A673 (cell line): ENCODE measurements at regions not wholly inside any gene's neighbourhood (a gene's known extent, or its start where the extent isn't known, plus 50 kb on each side); places are given as distances from the start of the nearest gene placed in this dataset.

ENCODE experiments used
- BruUV-seq: library from RNA; stranded (reverse); fragments of 400-500 nt; replicated peaks from 2 replicates; lab custom pipeline; 2021; lab: Mats Ljungman, UMichigan
- CTCF ChIA-PET: fragments of 300-600 bp; sonication (Branson Sonifier 250); formaldehyde crosslinking; loops from one replicate; lab custom pipeline; 2022; ENCODE audit warnings: antibody characterized with exemption; lab: Charles Lee
- POLR2A ChIA-PET: fragments of 300-600 bp; sonication (Branson Sonifier 250); formaldehyde crosslinking; loops from one replicate; lab custom pipeline; 2022; ENCODE audit warnings: antibody characterized with exemption; ENCODE audit not compliant: low non-redundant PET; lab: Charles Lee
- DNase-seq: peaks from one replicate; pipeline ENCODE4 v3.0.0-alpha.2; 2015; ENCODE audit warnings: low spot score
- H3K27ac ChIP-seq: fragments of 200-600 bp; sonication (generic); 2 replicates; pipeline ENCODE4 v1.5.1; 2016; ENCODE audit warnings: mixed run types, low read depth, mild to moderate bottlenecking, mixed read lengths, antibody characterized with exemption, low read length; ENCODE audit not compliant: poor library complexity, severe bottlenecking
- H3K27me3 ChIP-seq: fragments of 200-600 bp; sonication (generic); replicated peaks from 2 replicates; pipeline ENCODE4 v1.6.1; 2017; ENCODE audit warnings: mixed run types, low read depth, mild to moderate bottlenecking, mixed read lengths, antibody characterized with exemption, low read length; ENCODE audit not compliant: insufficient read depth, poor library complexity
- H3K36me3 ChIP-seq: fragments of 200-600 bp; sonication (generic); 2 replicates; pipeline ENCODE4 v1.6.1; 2016; ENCODE audit warnings: mixed run types, mild to moderate bottlenecking, mixed read lengths, antibody characterized with exemption, low read length; ENCODE audit not compliant: insufficient read depth, poor library complexity, severe bottlenecking
- H3K4me1 ChIP-seq: fragments of 200-600 bp; sonication (generic); 2 replicates; pipeline ENCODE4 v1.6.1; 2017; ENCODE audit warnings: mixed run types, mild to moderate bottlenecking, mixed read lengths, antibody characterized with exemption, low read length; ENCODE audit not compliant: insufficient read depth, poor library complexity, severe bottlenecking
- H3K4me3 ChIP-seq: fragments of 200-600 bp; sonication (generic); 2 replicates; pipeline ENCODE4 v1.5.1; 2016; ENCODE audit warnings: low read depth, mixed run types, mild to moderate bottlenecking, mixed read lengths, low read length; ENCODE audit not compliant: poor library complexity, severe bottlenecking
- H3K9me3 ChIP-seq: fragments of 200-600 bp; sonication (generic); 2 replicates; pipeline ENCODE4 v1.6.1; 2016; ENCODE audit warnings: mixed run types, low read depth, mild to moderate bottlenecking, mixed read lengths, antibody characterized with exemption, low read length; ENCODE audit not compliant: poor library complexity, severe bottlenecking
- EZH2 ChIP-seq: fragments of 200-600 bp; sonication (generic); IDR thresholded peaks from 2 replicates; pipeline ENCODE4 v1.6.1; 2017; ENCODE audit warnings: borderline replicate concordance, low read depth, mild to moderate bottlenecking, mixed read lengths, antibody characterized with exemption, low read length; ENCODE audit not compliant: poor library complexity, severe bottlenecking
- intact Hi-C: fragments of 100-400 bp; cut with micrococcal nuclease; formaldehyde crosslinking; loops from one replicate; pipeline ENCODE4 v1.10.0; 2022; ENCODE audit not compliant: unreplicated experiment
- TF ChIP-seq, protein P1 (sequence below): fragments of 300-800, 200-600 bp; sonication (generic); conservative IDR thresholded peaks from 2 replicates; pipeline ENCODE4 v1.5.1; 2017; ENCODE audit warnings: low read depth, mild to moderate bottlenecking, antibody characterized with exemption, low read length, moderate library complexity, mixed read lengths

DNA sequence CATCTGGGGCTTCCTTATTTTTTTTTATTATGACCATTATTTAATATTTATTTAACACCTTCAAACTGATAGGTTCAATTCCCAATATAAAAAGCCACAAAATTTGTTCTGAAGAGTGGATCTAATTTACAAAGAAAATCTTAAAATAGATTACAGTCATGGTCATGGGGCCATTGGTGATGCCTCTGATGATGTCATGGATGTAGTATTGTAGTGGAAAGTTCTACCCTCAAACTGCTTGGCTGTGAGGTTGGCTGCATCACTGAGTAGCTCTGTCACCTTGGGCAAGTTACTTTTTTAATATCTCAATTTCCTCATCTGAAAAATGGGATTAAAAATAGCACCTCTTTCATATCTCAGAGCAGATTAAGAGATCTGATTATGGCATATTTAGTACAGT lies 128.5 kb downstream of the DKK1 start:
- Histone ChIP-seq H3K9me3 (no peaks in the 10 kb centered on the region), H3K27me3 (no peaks in the 10 kb centered on the region), H3K36me3 (no peaks in the 10 kb centered on the region), H3K4me1 (no peaks in the 10 kb centered on the region), H3K4me3 (no peak overlapping the region), H3K27ac (no peak overlapping the region)
- BruUV-seq, result no TSS peak
- CTCF ChIA-PET, result no interaction called here
- DNase-seq, result no peak
- TF ChIP-seq, protein P1, sequence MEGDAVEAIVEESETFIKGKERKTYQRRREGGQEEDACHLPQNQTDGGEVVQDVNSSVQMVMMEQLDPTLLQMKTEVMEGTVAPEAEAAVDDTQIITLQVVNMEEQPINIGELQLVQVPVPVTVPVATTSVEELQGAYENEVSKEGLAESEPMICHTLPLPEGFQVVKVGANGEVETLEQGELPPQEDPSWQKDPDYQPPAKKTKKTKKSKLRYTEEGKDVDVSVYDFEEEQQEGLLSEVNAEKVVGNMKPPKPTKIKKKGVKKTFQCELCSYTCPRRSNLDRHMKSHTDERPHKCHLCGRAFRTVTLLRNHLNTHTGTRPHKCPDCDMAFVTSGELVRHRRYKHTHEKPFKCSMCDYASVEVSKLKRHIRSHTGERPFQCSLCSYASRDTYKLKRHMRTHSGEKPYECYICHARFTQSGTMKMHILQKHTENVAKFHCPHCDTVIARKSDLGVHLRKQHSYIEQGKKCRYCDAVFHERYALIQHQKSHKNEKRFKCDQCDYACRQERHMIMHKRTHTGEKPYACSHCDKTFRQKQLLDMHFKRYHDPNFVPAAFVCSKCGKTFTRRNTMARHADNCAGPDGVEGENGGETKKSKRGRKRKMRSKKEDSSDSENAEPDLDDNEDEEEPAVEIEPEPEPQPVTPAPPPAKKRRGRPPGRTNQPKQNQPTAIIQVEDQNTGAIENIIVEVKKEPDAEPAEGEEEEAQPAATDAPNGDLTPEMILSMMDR, result no peak
- no peak for TF ChIP-seq EZH2
- intact Hi-C loops, result no loop called here
- POLR2A ChIA-PET, result no interaction called here

DNA sequence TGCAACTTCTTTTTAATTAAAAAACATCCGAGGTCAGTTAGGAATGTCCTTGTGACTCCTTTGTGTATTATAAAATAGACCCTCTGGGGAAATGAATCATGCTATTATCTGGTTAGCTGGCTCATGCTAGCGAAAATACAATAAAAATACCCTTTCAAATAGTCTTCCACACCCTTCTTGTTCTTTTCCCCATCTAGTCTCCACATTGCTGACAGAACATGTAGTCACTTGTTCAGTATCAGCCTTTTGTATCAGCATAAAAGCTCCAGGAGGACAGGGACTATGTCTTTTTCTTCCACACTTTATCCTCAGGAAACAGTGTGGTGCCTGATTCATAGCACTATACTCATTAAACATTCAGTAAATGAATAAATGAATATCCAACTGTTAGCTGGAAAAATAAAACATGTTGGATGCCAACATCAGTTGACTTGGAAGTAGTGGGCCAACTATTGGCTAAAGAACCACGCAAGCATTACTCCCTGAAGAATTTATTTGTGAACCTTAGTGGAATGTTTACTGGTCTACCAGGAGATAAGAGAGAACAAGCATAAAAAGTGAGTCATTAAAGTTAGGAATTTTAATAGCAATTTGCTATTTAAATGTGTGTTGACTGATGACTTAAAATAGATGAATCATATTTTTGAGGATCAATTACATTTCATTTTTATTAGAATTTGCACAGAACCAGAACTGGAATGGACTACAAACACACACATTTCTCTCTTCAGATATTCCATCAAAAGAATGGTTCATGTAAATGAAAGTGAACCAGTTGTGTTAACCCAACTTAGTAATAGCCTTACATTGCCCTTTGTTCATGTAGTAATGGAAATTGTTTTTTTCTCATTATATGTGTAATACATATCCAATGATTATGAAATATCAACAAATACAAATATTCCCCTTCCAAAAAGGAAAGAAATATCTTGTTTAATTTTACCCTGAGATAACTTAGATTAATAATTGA lies 129.6 kb downstream of the DKK1 start:
- no peak for TF ChIP-seq EZH2
- TF ChIP-seq, protein P1, result no peak
- CTCF ChIA-PET, result no interaction called here
- BruUV-seq, result no TSS peak
- Histone ChIP-seq H3K4me1 (no peaks in the 10 kb centered on the region), H3K4me3 (no peak overlapping the region), H3K36me3 (no peaks in the 10 kb centered on the region), H3K27me3 (no peaks in the 10 kb centered on the region), H3K9me3 (no peaks in the 10 kb centered on the region), H3K27ac (no peak overlapping the region)
- intact Hi-C loops, result no loop called here
- POLR2A ChIA-PET, result no interaction called here
- DNase-seq, result peak; percentile 64

DNA sequence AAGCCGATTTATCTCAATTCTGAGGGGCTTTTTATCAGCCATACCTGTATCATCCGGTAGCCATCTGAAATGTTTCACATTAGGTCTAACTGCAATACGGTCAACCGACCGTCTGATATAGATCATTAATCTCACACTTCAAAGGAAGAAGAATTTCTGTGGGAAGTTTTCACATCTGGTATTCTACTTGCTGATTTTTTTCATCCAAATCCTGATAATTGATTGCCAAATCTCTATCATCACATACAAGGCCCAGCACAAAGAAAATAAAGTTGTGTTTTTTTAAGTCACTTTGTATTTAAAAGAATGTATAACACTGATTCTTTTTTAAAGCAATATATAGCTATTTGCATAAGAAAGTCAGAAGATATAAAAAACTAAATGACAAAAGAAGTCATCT lies 132.3 kb downstream of the DKK1 start:
- Histone ChIP-seq H3K4me3 (no peak overlapping the region), H3K27me3 (peaks cover 4% of the 10 kb centered on the region), H3K27ac (no peak overlapping the region), H3K4me1 (no peaks in the 10 kb centered on the region), H3K36me3 (no peaks in the 10 kb centered on the region), H3K9me3 (no peaks in the 10 kb centered on the region)
- no TSS peak for BruUV-seq
- TF ChIP-seq, protein P1, result no peak
- TF ChIP-seq EZH2, result no peak
- CTCF ChIA-PET, result no interaction called here
- intact Hi-C loops, result no loop called here
- DNase-seq, result no peak
- POLR2A ChIA-PET, result no interaction called here
